GM12878 (cell line): ENCODE measurements at regions not wholly inside any gene's neighbourhood (a gene's known extent, or its start where the extent isn't known, plus 50 kb on each side); places are given as distances from the start of the nearest gene placed in this dataset.

Experiments used
- ATF3 ChIP-seq: IDR thresholded peaks from 2 replicates; pipeline ENCODE4 v1.6.1; 2011; ENCODE audit warnings: low read depth, mild to moderate bottlenecking, low read length, moderate library complexity, borderline replicate concordance; ENCODE audit errors: extremely low read depth
- ATF7 ChIP-seq: fragments of 450-650 bp; IDR thresholded peaks from 2 replicates; pipeline ENCODE4 v1.6.1; 2016; ENCODE audit warnings: low read depth, mild to moderate bottlenecking
- GATAD2B ChIP-seq: fragments of 450-650 bp; conservative IDR thresholded peaks from 2 replicates; pipeline ENCODE4 v1.6.1; 2017; ENCODE audit warnings: low read depth, mild to moderate bottlenecking, moderate library complexity
- HCFC1 ChIP-seq: fragments of 150-350 bp; IDR thresholded peaks from 2 replicates; pipeline ENCODE4 v1.6.1; 2014; ENCODE audit warnings: low read length
- MEF2A ChIP-seq: IDR thresholded peaks from 2 replicates; pipeline ENCODE4 v1.6.1; 2011; ENCODE audit warnings: low read depth, mild to moderate bottlenecking, low read length, moderate library complexity; ENCODE audit not compliant: insufficient read depth
- MLLT1 ChIP-seq: fragments of 450-650 bp; IDR thresholded peaks from 2 replicates; pipeline ENCODE4 v1.6.1; 2016; ENCODE audit warnings: mild to moderate bottlenecking
- MYB ChIP-seq: fragments of 150-350 bp; IDR thresholded peaks from 2 replicates; pipeline ENCODE4 v1.6.1; 2014; ENCODE audit warnings: mild to moderate bottlenecking, low read depth, low read length, borderline replicate concordance
- NR2C1 ChIP-seq: fragments of 450-650 bp; IDR thresholded peaks from 2 replicates; pipeline ENCODE4 v1.6.1; 2017; ENCODE audit warnings: antibody characterized with exemption, mild to moderate bottlenecking, moderate library complexity
- SMAD1 ChIP-seq: fragments of 450-650 bp; IDR thresholded peaks from 2 replicates; pipeline ENCODE4 v1.6.1; 2018; ENCODE audit warnings: mild to moderate bottlenecking, low read depth; ENCODE audit not compliant: partially characterized antibody
- SRF ChIP-seq, 2 experiments: IDR thresholded peaks; 2 replicates each; pipeline ENCODE4 v1.6.1; 2011; ENCODE audit warnings: low read depth in 2 of 2, low read length in 2 of 2, mild to moderate bottlenecking in 1 of 2, moderate library complexity in 1 of 2
- ZBTB33 ChIP-seq: fragments of 450-650 bp; IDR thresholded peaks from 2 replicates; pipeline ENCODE4 v1.6.1; 2017; ENCODE audit warnings: mild to moderate bottlenecking
- ZBTB4 ChIP-seq: fragments of 450-650 bp; formaldehyde crosslinking; IDR thresholded peaks from 2 replicates; pipeline ENCODE4 v1.4.0; 2022; ENCODE audit warnings: mild to moderate bottlenecking, moderate library complexity
- ZNF622 ChIP-seq: fragments of 450-650 bp; IDR thresholded peaks from 2 replicates; pipeline ENCODE4 v1.6.1; 2017; ENCODE audit warnings: mild to moderate bottlenecking, inconsistent platforms
- ZNF687 ChIP-seq: fragments of 450-650 bp; IDR thresholded peaks from 2 replicates; pipeline ENCODE4 v1.6.1; 2017; ENCODE audit warnings: mild to moderate bottlenecking, moderate library complexity

- TF ChIP-seq ZNF687 (no peak), MLLT1 (no peak), GATAD2B (no peak), ATF7 (no peak), ZBTB33 (no peak), ZNF622 (no peak), NR2C1 (no peak), MEF2A (no peak), SRF (IDR thresholded peaks at IDR 0.05; ENCODE audit: low read depth in 2 of 2, low read length in 2 of 2) (no peak), HCFC1 (no peak), SMAD1 (no peak), ZBTB4 (CRISPR knock-in tag) (no peak), MYB (no peak), ATF3 (no peak)
Observed at GRCh38 chr16:19939553-19939952, 54.9 kb upstream of the GPRC5B start (continued).
